ENCODE measurements at regions not wholly inside any gene's neighbourhood (a gene's known extent, or its start where the extent isn't known, plus 50 kb on each side); places are given as distances from the start of the nearest gene placed in this dataset.

DNA sequence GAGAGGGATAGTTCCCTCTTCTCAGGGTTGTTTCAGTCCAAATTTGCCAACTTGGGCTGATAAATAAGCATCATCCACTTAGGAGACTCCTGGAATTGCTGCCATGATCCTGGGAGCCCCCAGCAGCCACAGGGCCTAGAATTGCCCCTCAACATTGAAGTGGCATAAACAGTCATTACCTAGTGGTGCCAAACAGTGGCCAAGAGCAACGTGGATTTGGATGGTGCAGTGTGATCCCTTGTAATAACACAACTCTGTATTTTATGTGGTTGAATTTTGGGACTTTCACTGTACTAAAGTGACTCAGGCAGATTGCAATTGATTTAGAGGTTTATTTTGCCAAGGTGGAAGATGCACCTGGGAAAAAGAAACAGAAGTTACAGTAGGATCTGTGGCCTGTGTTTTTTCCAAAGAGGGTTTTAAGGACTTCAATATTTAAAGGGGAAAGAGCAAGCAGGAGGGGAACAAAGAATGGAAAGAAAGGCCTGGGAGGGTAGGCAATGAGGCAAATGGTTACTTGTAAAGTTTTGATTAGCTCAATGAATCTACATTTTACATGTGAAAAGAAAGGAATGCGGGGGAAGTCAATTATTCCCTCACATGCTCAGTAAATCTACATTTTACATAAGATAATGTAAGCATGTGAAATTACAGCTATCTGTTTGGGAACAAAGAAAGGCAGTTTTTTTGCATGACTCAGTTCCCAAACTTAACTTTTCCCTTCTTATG is 168.0 kb upstream of the NOX3 start:
- TF ChIP-seq, protein P1, sequence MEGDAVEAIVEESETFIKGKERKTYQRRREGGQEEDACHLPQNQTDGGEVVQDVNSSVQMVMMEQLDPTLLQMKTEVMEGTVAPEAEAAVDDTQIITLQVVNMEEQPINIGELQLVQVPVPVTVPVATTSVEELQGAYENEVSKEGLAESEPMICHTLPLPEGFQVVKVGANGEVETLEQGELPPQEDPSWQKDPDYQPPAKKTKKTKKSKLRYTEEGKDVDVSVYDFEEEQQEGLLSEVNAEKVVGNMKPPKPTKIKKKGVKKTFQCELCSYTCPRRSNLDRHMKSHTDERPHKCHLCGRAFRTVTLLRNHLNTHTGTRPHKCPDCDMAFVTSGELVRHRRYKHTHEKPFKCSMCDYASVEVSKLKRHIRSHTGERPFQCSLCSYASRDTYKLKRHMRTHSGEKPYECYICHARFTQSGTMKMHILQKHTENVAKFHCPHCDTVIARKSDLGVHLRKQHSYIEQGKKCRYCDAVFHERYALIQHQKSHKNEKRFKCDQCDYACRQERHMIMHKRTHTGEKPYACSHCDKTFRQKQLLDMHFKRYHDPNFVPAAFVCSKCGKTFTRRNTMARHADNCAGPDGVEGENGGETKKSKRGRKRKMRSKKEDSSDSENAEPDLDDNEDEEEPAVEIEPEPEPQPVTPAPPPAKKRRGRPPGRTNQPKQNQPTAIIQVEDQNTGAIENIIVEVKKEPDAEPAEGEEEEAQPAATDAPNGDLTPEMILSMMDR (conservative IDR thresholded peaks at IDR 0.05) = no peak
- DNase-seq (ENCODE audit: low read depth, low spot score) = no peak
- no peak overlapping the region for H3K4me3 Mint-ChIP-seq
- no peaks in the 10 kb centered on the region for H3K4me1 Mint-ChIP-seq
- no peak overlapping the region for H3K27ac Mint-ChIP-seq (ENCODE audit: unreplicated experiment)
- H3K9me3 Mint-ChIP-seq = no peaks in the 10 kb centered on the region
- H3K27me3 Mint-ChIP-seq (ENCODE audit: low read depth) = no peaks in the 10 kb centered on the region
- no peaks in the 10 kb centered on the region for H3K36me3 Mint-ChIP-seq (ENCODE audit: low read depth)

DNA sequence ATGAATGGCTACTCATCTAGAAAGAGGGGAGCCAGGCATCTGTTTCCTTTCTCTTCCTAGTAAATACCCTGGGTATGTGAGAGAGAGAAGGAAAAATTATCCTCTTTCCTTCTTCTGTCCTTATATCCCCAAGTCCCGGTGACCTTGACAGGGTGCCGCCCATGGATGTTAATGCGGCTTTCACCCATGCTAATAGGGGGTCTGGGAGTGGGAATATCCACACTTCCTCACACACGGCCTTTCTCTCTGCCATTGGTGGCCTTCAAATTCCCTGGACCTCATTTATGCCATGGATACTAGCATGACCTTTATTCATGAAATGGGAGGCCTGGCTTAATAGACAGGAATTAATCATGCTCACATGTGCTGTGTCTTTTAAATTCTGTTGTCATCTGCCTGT is 159.0 kb upstream of the NOX3 start:
- Mint-ChIP-seq H3K27me3 (ENCODE audit: low read depth) (no peaks in the 10 kb centered on the region), H3K9me3 (peaks cover 19% of the 10 kb centered on the region), H3K36me3 (ENCODE audit: low read depth) (peaks cover 24% of the 10 kb centered on the region), H3K4me3 (no peak overlapping the region), H3K4me1 (no peaks in the 10 kb centered on the region), H3K27ac (ENCODE audit: unreplicated experiment) (no peak overlapping the region)
- no peak for DNase-seq (ENCODE audit: low read depth, low spot score)
- TF ChIP-seq, protein P1 (conservative IDR thresholded peaks at IDR 0.05) = no peak

DNA sequence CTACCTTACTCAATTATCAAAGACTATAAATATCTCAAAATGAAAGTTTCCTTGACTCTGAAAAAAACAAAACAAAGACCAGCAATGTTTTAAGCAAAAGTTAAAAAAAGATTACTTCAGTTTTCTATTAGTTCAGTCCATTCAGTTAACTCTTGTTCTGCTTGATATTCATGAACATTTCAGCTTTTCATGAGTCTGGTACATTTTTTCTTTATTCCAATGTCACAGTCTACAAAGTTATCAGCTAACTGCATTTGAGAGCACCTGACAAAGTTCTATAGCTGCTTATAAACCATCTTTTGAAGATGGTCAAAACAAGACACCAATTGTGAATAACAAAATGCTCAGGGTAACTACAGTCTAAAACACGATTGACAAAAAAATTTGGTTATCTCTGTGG is 156.1 kb upstream of the NOX3 start:
- no peak for DNase-seq (ENCODE audit: low read depth, low spot score)
- no peak overlapping the region for H3K27ac Mint-ChIP-seq (ENCODE audit: unreplicated experiment)
- H3K36me3 Mint-ChIP-seq (ENCODE audit: low read depth) = peaks cover 25% of the 10 kb centered on the region
- no peaks in the 10 kb centered on the region for H3K4me1 Mint-ChIP-seq
- TF ChIP-seq, protein P1 (conservative IDR thresholded peaks at IDR 0.05) = no peak
- no peak overlapping the region for H3K4me3 Mint-ChIP-seq
- H3K27me3 Mint-ChIP-seq (ENCODE audit: low read depth) = peaks cover 7% of the 10 kb centered on the region
- H3K9me3 Mint-ChIP-seq = peaks cover 17% of the 10 kb centered on the region

DNA sequence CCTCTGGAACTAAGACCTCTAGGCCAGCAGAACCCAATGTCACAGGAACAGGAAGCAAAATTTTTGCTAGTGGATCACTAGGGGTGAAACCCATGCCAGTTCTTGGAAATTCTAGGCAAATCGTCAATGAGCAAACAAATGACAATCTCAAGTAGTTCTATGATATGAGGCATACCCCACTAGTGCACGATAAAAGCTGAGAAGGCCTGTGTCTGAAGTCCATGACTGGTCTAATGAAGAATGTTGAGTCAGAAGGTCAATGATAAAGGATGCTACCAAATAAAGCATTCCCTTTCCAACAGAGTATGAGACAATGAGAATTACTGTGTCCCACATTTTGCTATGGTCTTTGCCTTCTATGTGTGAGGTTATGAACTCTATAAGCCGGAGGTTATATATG is 149.4 kb upstream of the NOX3 start:
- Mint-ChIP-seq H3K27me3 (ENCODE audit: low read depth) (peaks cover 34% of the 10 kb centered on the region), H3K4me1 (peaks cover 21% of the 10 kb centered on the region)
- TF ChIP-seq, protein P1 (conservative IDR thresholded peaks at IDR 0.05) = no peak

DNA sequence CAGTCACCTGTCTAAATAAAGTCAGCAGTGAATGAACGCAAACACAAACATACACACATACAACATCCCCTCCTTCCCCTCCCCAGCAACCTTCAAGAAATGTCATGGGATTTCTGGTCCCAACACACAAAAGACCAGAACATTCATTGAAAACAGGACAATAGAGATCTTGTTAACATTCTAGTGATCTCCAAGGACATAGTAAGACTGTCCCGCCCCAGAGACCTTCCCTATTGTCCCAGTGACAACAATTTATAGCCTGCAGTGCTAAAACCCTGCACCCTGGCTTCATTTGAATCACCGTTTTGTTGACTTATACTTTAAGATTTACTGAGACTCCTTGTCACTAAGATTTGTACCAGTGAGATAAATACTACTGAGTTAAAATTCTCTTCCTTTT is 143.9 kb upstream of the NOX3 start:
- DNase-seq (ENCODE audit: low read depth, low spot score) = peak; percentile 22
- no peaks in the 10 kb centered on the region for H3K9me3 Mint-ChIP-seq
- TF ChIP-seq, protein P1 (conservative IDR thresholded peaks at IDR 0.05) = no peak
- H3K4me3 Mint-ChIP-seq = peak overlapping the region; percentile 42
- peaks cover 36% of the 10 kb centered on the region for H3K4me1 Mint-ChIP-seq
- peaks cover 45% of the 10 kb centered on the region for H3K27me3 Mint-ChIP-seq (ENCODE audit: low read depth)
- H3K27ac Mint-ChIP-seq (ENCODE audit: unreplicated experiment) = peak overlapping the region; percentile 73
- no peaks in the 10 kb centered on the region for H3K36me3 Mint-ChIP-seq (ENCODE audit: low read depth)

More for the DNA sequence above, 149.4 kb upstream of the NOX3 start:
- DNase-seq (ENCODE audit: low read depth, low spot score) = no peak
- no peak overlapping the region for H3K27ac Mint-ChIP-seq (ENCODE audit: unreplicated experiment)
- no peak overlapping the region for H3K4me3 Mint-ChIP-seq
- peaks cover 8% of the 10 kb centered on the region for H3K9me3 Mint-ChIP-seq
- H3K36me3 Mint-ChIP-seq (ENCODE audit: low read depth) = peaks cover 14% of the 10 kb centered on the region
